ENCODE measurements at regions not wholly inside any gene's neighbourhood (a gene's known extent, or its start where the extent isn't known, plus 50 kb on each side); places are given as distances from the start of the nearest gene placed in this dataset.

GRCh38 chr9:89684912-89685636 lies 80.3 kb downstream of the GADD45G start:
- no peak overlapping the region for H2AFZ ChIP-seq (ENCODE audit: low read length)
- no peaks in the 10 kb centered on the region for H3K36me3 ChIP-seq (ENCODE audit: insufficient read depth, low read length)
- no peak overlapping the region for H3K4me3 ChIP-seq (ENCODE audit: insufficient read depth, low read length)
- no peak overlapping the region for H3K4me2 ChIP-seq (ENCODE audit: insufficient read depth, low read length)
- no peak overlapping the region for H3K27ac ChIP-seq (ENCODE audit: low read depth, low read length)
- no peaks in the 10 kb centered on the region for H3K4me1 ChIP-seq (ENCODE audit: insufficient read depth, low read length)
- no peak for DNase-seq (ENCODE audit: insufficient read length, low spot score, missing footprints)
- TF ChIP-seq, protein P1, sequence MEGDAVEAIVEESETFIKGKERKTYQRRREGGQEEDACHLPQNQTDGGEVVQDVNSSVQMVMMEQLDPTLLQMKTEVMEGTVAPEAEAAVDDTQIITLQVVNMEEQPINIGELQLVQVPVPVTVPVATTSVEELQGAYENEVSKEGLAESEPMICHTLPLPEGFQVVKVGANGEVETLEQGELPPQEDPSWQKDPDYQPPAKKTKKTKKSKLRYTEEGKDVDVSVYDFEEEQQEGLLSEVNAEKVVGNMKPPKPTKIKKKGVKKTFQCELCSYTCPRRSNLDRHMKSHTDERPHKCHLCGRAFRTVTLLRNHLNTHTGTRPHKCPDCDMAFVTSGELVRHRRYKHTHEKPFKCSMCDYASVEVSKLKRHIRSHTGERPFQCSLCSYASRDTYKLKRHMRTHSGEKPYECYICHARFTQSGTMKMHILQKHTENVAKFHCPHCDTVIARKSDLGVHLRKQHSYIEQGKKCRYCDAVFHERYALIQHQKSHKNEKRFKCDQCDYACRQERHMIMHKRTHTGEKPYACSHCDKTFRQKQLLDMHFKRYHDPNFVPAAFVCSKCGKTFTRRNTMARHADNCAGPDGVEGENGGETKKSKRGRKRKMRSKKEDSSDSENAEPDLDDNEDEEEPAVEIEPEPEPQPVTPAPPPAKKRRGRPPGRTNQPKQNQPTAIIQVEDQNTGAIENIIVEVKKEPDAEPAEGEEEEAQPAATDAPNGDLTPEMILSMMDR (IDR thresholded peaks at IDR 0.05; ENCODE audit: extremely low read depth, low read depth, low read length): no peak
- no peaks in the 10 kb centered on the region for H4K20me1 ChIP-seq (ENCODE audit: insufficient read depth, low read length)
- H3K27me3 ChIP-seq (ENCODE audit: insufficient read depth, low read length): no peaks in the 10 kb centered on the region
- H3K9me3 ChIP-seq (ENCODE audit: low read depth, low read length): no peaks in the 10 kb centered on the region
- H3K79me2 ChIP-seq (ENCODE audit: insufficient read depth, low read length): no peaks in the 10 kb centered on the region

- TF ChIP-seq, protein P1 (IDR thresholded peaks at IDR 0.05; ENCODE audit: extremely low read depth, low read depth, low read length): no peak
- Histone ChIP-seq H4K20me1 (ENCODE audit: insufficient read depth, low read length) (no peaks in the 10 kb centered on the region), H2AFZ (ENCODE audit: low read length) (no peak overlapping the region), H3K79me2 (ENCODE audit: insufficient read depth, low read length) (no peaks in the 10 kb centered on the region), H3K9me3 (ENCODE audit: low read depth, low read length) (no peaks in the 10 kb centered on the region), H3K4me2 (ENCODE audit: insufficient read depth, low read length) (no peak overlapping the region), H3K27ac (ENCODE audit: low read depth, low read length) (no peak overlapping the region), H3K4me3 (ENCODE audit: insufficient read depth, low read length) (no peak overlapping the region), H3K36me3 (ENCODE audit: insufficient read depth, low read length) (no peaks in the 10 kb centered on the region), H3K4me1 (ENCODE audit: insufficient read depth, low read length) (no peaks in the 10 kb centered on the region), H3K27me3 (ENCODE audit: insufficient read depth, low read length) (no peaks in the 10 kb centered on the region)
- no peak for DNase-seq (ENCODE audit: insufficient read length, low spot score, missing footprints)
These were observed 80.9 kb downstream of the GADD45G start for GRCh38 chr9:89685698-89686097.

DNA sequence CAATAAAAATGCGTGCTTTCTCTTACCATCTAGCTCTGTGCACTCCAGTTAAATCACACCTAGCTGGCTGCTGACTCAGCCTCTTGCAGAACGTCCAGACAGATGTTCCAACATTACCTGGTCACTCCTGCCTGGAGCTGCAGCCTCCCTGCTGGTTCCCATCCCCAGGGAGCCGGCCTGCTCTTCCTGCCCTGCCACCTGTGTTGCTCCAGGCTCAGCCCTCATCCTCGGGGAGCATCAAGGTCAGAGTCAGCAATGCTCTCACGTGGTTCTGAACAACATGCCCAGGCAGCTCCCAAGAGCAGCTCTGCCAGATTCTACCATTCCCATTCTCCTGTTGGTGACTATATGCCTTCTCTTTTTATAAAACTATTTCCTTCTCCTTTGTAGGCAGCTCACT lies 81.3 kb downstream of the GADD45G start:
- H3K4me1 ChIP-seq (ENCODE audit: insufficient read depth, low read length): no peaks in the 10 kb centered on the region
- no peak for DNase-seq (ENCODE audit: insufficient read length, low spot score, missing footprints)
- no peaks in the 10 kb centered on the region for H3K79me2 ChIP-seq (ENCODE audit: insufficient read depth, low read length)
- no peak overlapping the region for H2AFZ ChIP-seq (ENCODE audit: low read length)
- H3K9me3 ChIP-seq (ENCODE audit: low read depth, low read length): no peaks in the 10 kb centered on the region
- H3K36me3 ChIP-seq (ENCODE audit: insufficient read depth, low read length): no peaks in the 10 kb centered on the region
- H3K27me3 ChIP-seq (ENCODE audit: insufficient read depth, low read length): no peaks in the 10 kb centered on the region
- H3K4me2 ChIP-seq (ENCODE audit: insufficient read depth, low read length): no peak overlapping the region
- TF ChIP-seq, protein P1 (IDR thresholded peaks at IDR 0.05; ENCODE audit: extremely low read depth, low read depth, low read length): no peak
- H4K20me1 ChIP-seq (ENCODE audit: insufficient read depth, low read length): no peaks in the 10 kb centered on the region
- H3K4me3 ChIP-seq (ENCODE audit: insufficient read depth, low read length): no peak overlapping the region
- no peak overlapping the region for H3K27ac ChIP-seq (ENCODE audit: low read depth, low read length)

DNA sequence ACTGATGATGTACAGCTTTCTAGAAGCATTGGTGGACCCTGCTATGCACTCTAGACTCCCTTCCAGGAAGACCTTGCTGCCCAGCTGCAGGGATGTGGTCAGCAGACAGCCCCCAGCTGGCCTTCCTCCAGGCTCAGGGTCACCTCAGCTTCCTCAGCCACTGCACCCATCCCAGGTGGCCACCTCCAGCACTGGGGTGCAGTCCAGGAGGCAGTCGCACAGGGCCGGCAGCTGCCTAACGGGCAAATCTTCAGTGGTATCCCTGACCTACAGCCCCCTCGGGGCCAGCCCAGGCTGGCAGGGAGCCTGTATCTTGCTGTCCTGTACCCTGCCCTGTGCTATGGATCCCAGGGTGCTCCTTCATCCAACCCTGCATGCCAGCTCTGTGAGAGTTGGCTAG lies 81.8 kb downstream of the GADD45G start:
- no peak overlapping the region for H3K4me2 ChIP-seq (ENCODE audit: insufficient read depth, low read length)
- H3K27me3 ChIP-seq (ENCODE audit: insufficient read depth, low read length): no peaks in the 10 kb centered on the region
- TF ChIP-seq, protein P1 (IDR thresholded peaks at IDR 0.05; ENCODE audit: extremely low read depth, low read depth, low read length): no peak
- DNase-seq (ENCODE audit: insufficient read length, low spot score, missing footprints): no peak
- H3K36me3 ChIP-seq (ENCODE audit: insufficient read depth, low read length): no peaks in the 10 kb centered on the region
- no peaks in the 10 kb centered on the region for H3K79me2 ChIP-seq (ENCODE audit: insufficient read depth, low read length)
- no peak overlapping the region for H2AFZ ChIP-seq (ENCODE audit: low read length)
- no peaks in the 10 kb centered on the region for H4K20me1 ChIP-seq (ENCODE audit: insufficient read depth, low read length)
- no peaks in the 10 kb centered on the region for H3K4me1 ChIP-seq (ENCODE audit: insufficient read depth, low read length)
- no peak overlapping the region for H3K4me3 ChIP-seq (ENCODE audit: insufficient read depth, low read length)
- no peak overlapping the region for H3K27ac ChIP-seq (ENCODE audit: low read depth, low read length)
- no peaks in the 10 kb centered on the region for H3K9me3 ChIP-seq (ENCODE audit: low read depth, low read length)
